NCI-H526 treated with DMSO at 0.1 percent for 48 hours (cell line): ENCODE measurements at regions not wholly inside any gene's neighbourhood (a gene's known extent, or its start where the extent isn't known, plus 50 kb on each side); places are given as distances from the start of the nearest gene placed in this dataset.
"Not testable (repeated sequence)": the region's sequence is repeated elsewhere in the genome, so short reads cannot be mapped to it uniquely, and the experiment has no call there.

Experiments
- DNase-seq: peaks from one replicate; lab custom pipeline; 2025; lab: John Stamatoyannopoulos, UW

- DNase-seq, result no peak
These were observed 252.7 kb upstream of the SHH start for GRCh38 chr7:156064971-156065386.

GRCh38 chr7:156063241-156063810, 251.1 kb upstream of the SHH start:
- DNase-seq, result no peak

GRCh38 chr7:156062286-156062685, 250.0 kb upstream of the SHH start:
- no peak for DNase-seq

- DNase-seq, result no peak
These were observed 249.5 kb upstream of the SHH start for GRCh38 chr7:156061689-156062255.

- no peak for DNase-seq
These were observed 248.7 kb upstream of the SHH start for GRCh38 chr7:156060925-156061324.

GRCh38 chr7:156059369-156059768, 247.1 kb upstream of the SHH start:
- DNase-seq, result no peak

GRCh38 chr7:156058248-156058647, 246.0 kb upstream of the SHH start:
- DNase-seq, result no peak

GRCh38 chr7:156056534-156056933, 244.3 kb upstream of the SHH start:
- no peak for DNase-seq

- no peak for DNase-seq
These were observed 243.1 kb upstream of the SHH start for GRCh38 chr7:156055206-156055822.

GRCh38 chr7:156051884-156052283, 239.6 kb upstream of the SHH start:
- DNase-seq, result no peak

- no peak for DNase-seq
These were observed 238.6 kb upstream of the SHH start for GRCh38 chr7:156050636-156051569.

GRCh38 chr7:156049366-156049765, 237.1 kb upstream of the SHH start:
- DNase-seq, result no peak

- DNase-seq, result no peak
These were observed 233.8 kb upstream of the SHH start for GRCh38 chr7:156046031-156046560.

- no peak for DNase-seq
These were observed 231.3 kb upstream of the SHH start for GRCh38 chr7:156043416-156044178.

- no peak for DNase-seq
These were observed 229.1 kb upstream of the SHH start for GRCh38 chr7:156041398-156041797.

- DNase-seq, result no peak
These were observed 227.9 kb upstream of the SHH start for GRCh38 chr7:156039971-156040677.

GRCh38 chr7:156039194-156039593, 226.9 kb upstream of the SHH start:
- DNase-seq, result no peak

GRCh38 chr7:156038345-156038744, 226.1 kb upstream of the SHH start:
- no peak for DNase-seq

- DNase-seq, result no peak
These were observed 223.9 kb upstream of the SHH start for GRCh38 chr7:156036153-156036552.

GRCh38 chr7:156035387-156035786, 223.1 kb upstream of the SHH start:
- not testable (repeated sequence) for DNase-seq

GRCh38 chr7:156034397-156034796, 222.1 kb upstream of the SHH start:
- DNase-seq, result no peak
